ENCODE measurements at regions not wholly inside any gene's neighbourhood (a gene's known extent, or its start where the extent isn't known, plus 50 kb on each side); places are given as distances from the start of the nearest gene placed in this dataset.

- no peaks in the 10 kb centered on the region for H3K4me1 Mint-ChIP-seq
- WGBS (ENCODE audit: insufficient coverage) = no CpG with 5 or more reads among the region's 1 CpG
Measured at GRCh38 chr6:105929626-105930025, 156.5 kb upstream of the PRDM1 start.

GRCh38 chr6:105926318-105926717 lies 159.8 kb upstream of the PRDM1 start:
- H3K4me1 Mint-ChIP-seq = no peaks in the 10 kb centered on the region
- H3K4me3 Mint-ChIP-seq = no peak overlapping the region
- H3K36me3 ChIP-seq (ENCODE audit: control insufficient read depth in 2 of 2, extremely low read depth in 1 of 2, insufficient read depth in 1 of 2, low read length in 1 of 2) = no peaks in the 10 kb centered on the region
- DNase-seq (no peak), ATAC-seq (replicated peaks in 1 of 4) (no peak)
- no peaks in the 10 kb centered on the region for H3K27me3 Mint-ChIP-seq
- no CpG with 5 or more reads among the region's 1 CpG for WGBS (ENCODE audit: insufficient coverage)
- H3K4me3 ChIP-seq (ENCODE audit: control insufficient read depth in 1 of 2, extremely low read depth in 1 of 2, low read length in 1 of 2) = no peak overlapping the region
- H3K27me3 ChIP-seq (replicated peaks in 1 of 2; ENCODE audit: control insufficient read depth in 2 of 2, extremely low read depth in 1 of 2, insufficient read depth in 2 of 2, low read length in 1 of 2) = peaks cover 0 to 3% of the 10 kb centered on the region in 2 experiments
- H3K27ac ChIP-seq (ENCODE audit: low read length) = no peak overlapping the region
- no peaks in the 10 kb centered on the region for H3K9me3 ChIP-seq
- H3K9me3 Mint-ChIP-seq = no peaks in the 10 kb centered on the region
- ChIA-PET POLR2A (no interaction called here), CTCF (no interaction called here)
- no peaks in the 10 kb centered on the region for H3K36me3 Mint-ChIP-seq
- no peak overlapping the region for H3K27ac Mint-ChIP-seq
- no peaks in the 10 kb centered on the region for H3K4me1 ChIP-seq (ENCODE audit: control insufficient read depth in 1 of 2, extremely low read depth in 1 of 2, insufficient read depth in 2 of 2, low read length in 2 of 2)

More at GRCh38 chr6:105929626-105930025, 156.5 kb upstream of the PRDM1 start:
- no peaks in the 10 kb centered on the region for H3K27me3 Mint-ChIP-seq
- DNase-seq = no peak
- ChIA-PET CTCF (no interaction called here), POLR2A (no interaction called here)
- no peak overlapping the region for H3K4me3 Mint-ChIP-seq
- no peaks in the 10 kb centered on the region for H3K9me3 ChIP-seq
- no peak overlapping the region for H3K4me3 ChIP-seq (ENCODE audit: control insufficient read depth in 1 of 2, extremely low read depth in 1 of 2, low read length in 1 of 2)
- peaks cover 0 to 3% of the 10 kb centered on the region in 2 experiments for H3K27me3 ChIP-seq (replicated peaks in 1 of 2; ENCODE audit: control insufficient read depth in 2 of 2, extremely low read depth in 1 of 2, insufficient read depth in 2 of 2, low read length in 1 of 2)
- no peak overlapping the region for H3K27ac ChIP-seq (ENCODE audit: low read length)
- H3K4me1 ChIP-seq (ENCODE audit: control insufficient read depth in 1 of 2, extremely low read depth in 1 of 2, insufficient read depth in 2 of 2, low read length in 2 of 2) = no peaks in the 10 kb centered on the region
- H3K9me3 Mint-ChIP-seq = peaks cover 0 to 3% (median 0%) of the 10 kb centered on the region in 3 donors
- no peaks in the 10 kb centered on the region for H3K36me3 Mint-ChIP-seq
- no peaks in the 10 kb centered on the region for H3K36me3 ChIP-seq (ENCODE audit: control insufficient read depth in 2 of 2, extremely low read depth in 1 of 2, insufficient read depth in 1 of 2, low read length in 1 of 2)
- ATAC-seq (replicated peaks in 1 of 4) = no peak
- H3K27ac Mint-ChIP-seq = no peak overlapping the region

- Mint-ChIP-seq H3K4me3 (no peak overlapping the region), H3K27ac (no peak overlapping the region), H3K9me3 (no peaks in the 10 kb centered on the region), H3K27me3 (no peaks in the 10 kb centered on the region), H3K4me1 (no peaks in the 10 kb centered on the region), H3K36me3 (no peaks in the 10 kb centered on the region)
- H3K36me3 ChIP-seq (ENCODE audit: control insufficient read depth in 2 of 2, extremely low read depth in 1 of 2, insufficient read depth in 1 of 2, low read length in 1 of 2) = no peaks in the 10 kb centered on the region
- no peaks in the 10 kb centered on the region for H3K9me3 ChIP-seq
- no peak overlapping the region for H3K4me3 ChIP-seq (ENCODE audit: control insufficient read depth in 1 of 2, extremely low read depth in 1 of 2, low read length in 1 of 2)
- no peak overlapping the region for H3K27ac ChIP-seq (ENCODE audit: low read length)
- H3K27me3 ChIP-seq (replicated peaks in 1 of 2; ENCODE audit: control insufficient read depth in 2 of 2, extremely low read depth in 1 of 2, insufficient read depth in 2 of 2, low read length in 1 of 2) = peaks cover 0 to 3% of the 10 kb centered on the region in 2 experiments
- H3K4me1 ChIP-seq (ENCODE audit: control insufficient read depth in 1 of 2, extremely low read depth in 1 of 2, insufficient read depth in 2 of 2, low read length in 2 of 2) = no peaks in the 10 kb centered on the region
- CTCF ChIA-PET = no interaction called here
- ATAC-seq (replicated peaks in 1 of 4) = no peak
- WGBS (ENCODE audit: insufficient coverage) = 100% methylated on average over 1 of the region's 3 CpGs
- no peak for DNase-seq
- POLR2A ChIA-PET = no interaction called here
Measured at GRCh38 chr6:105925706-105926105, 160.4 kb upstream of the PRDM1 start.

- ChIA-PET CTCF (no interaction called here), POLR2A (no interaction called here)
- Mint-ChIP-seq H3K27ac (no peak overlapping the region), H3K4me3 (no peak overlapping the region), H3K36me3 (no peaks in the 10 kb centered on the region), H3K9me3 (no peaks in the 10 kb centered on the region), H3K4me1 (no peaks in the 10 kb centered on the region), H3K27me3 (peaks cover 0 to 1% of the 10 kb centered on the region in 2 donors)
- H3K27me3 ChIP-seq (replicated peaks in 1 of 2; ENCODE audit: control insufficient read depth in 2 of 2, extremely low read depth in 1 of 2, insufficient read depth in 2 of 2, low read length in 1 of 2) = peaks cover 0 to 3% of the 10 kb centered on the region in 2 experiments
- H3K4me1 ChIP-seq (ENCODE audit: control insufficient read depth in 1 of 2, extremely low read depth in 1 of 2, insufficient read depth in 2 of 2, low read length in 2 of 2) = no peaks in the 10 kb centered on the region
- H3K27ac ChIP-seq (ENCODE audit: low read length) = no peak overlapping the region
- ATAC-seq (replicated peaks in 1 of 4) (no peak), DNase-seq (no peak)
- WGBS (ENCODE audit: insufficient coverage) = 100% methylated on average over 2 of the region's 3 CpGs
- H3K4me3 ChIP-seq (ENCODE audit: control insufficient read depth in 1 of 2, extremely low read depth in 1 of 2, low read length in 1 of 2) = no peak overlapping the region
- no peaks in the 10 kb centered on the region for H3K36me3 ChIP-seq (ENCODE audit: control insufficient read depth in 2 of 2, extremely low read depth in 1 of 2, insufficient read depth in 1 of 2, low read length in 1 of 2)
- no peaks in the 10 kb centered on the region for H3K9me3 ChIP-seq
Measured at GRCh38 chr6:105921781-105922180, 164.4 kb upstream of the PRDM1 start.

GRCh38 chr6:105920071-105920470 lies 166.1 kb upstream of the PRDM1 start:
- no peak overlapping the region for H3K4me3 Mint-ChIP-seq
- POLR2A ChIA-PET = no interaction called here
- ATAC-seq (replicated peaks in 1 of 4) = no peak

GRCh38 chr6:105917038-105917695 lies 169.0 kb upstream of the PRDM1 start:
- DNase-seq (no peak), ATAC-seq (replicated peaks in 1 of 4) (no peak)
- ChIA-PET CTCF (no interaction called here), POLR2A (no interaction called here)
- no peak overlapping the region for H3K4me3 ChIP-seq (ENCODE audit: control insufficient read depth in 1 of 2, extremely low read depth in 1 of 2, low read length in 1 of 2)
- H3K9me3 Mint-ChIP-seq = no peaks in the 10 kb centered on the region
- H3K36me3 Mint-ChIP-seq = no peaks in the 10 kb centered on the region
- H3K27ac ChIP-seq (ENCODE audit: low read length) = no peak overlapping the region
- no peak overlapping the region for H3K27ac Mint-ChIP-seq
- H3K27me3 ChIP-seq (replicated peaks in 1 of 2; ENCODE audit: control insufficient read depth in 2 of 2, extremely low read depth in 1 of 2, insufficient read depth in 2 of 2, low read length in 1 of 2) = no peaks in the 10 kb centered on the region
- H3K9me3 ChIP-seq = no peaks in the 10 kb centered on the region
- WGBS (ENCODE audit: insufficient coverage) = no CpG with 5 or more reads among the region's 2 CpGs
- H3K4me1 Mint-ChIP-seq = no peaks in the 10 kb centered on the region
- no peak overlapping the region for H3K4me3 Mint-ChIP-seq
- H3K27me3 Mint-ChIP-seq = peaks cover 0 to 4% of the 10 kb centered on the region in 2 donors
- no peaks in the 10 kb centered on the region for H3K4me1 ChIP-seq (ENCODE audit: control insufficient read depth in 1 of 2, extremely low read depth in 1 of 2, insufficient read depth in 2 of 2, low read length in 2 of 2)
- H3K36me3 ChIP-seq (ENCODE audit: control insufficient read depth in 2 of 2, extremely low read depth in 1 of 2, insufficient read depth in 1 of 2, low read length in 1 of 2) = no peaks in the 10 kb centered on the region

More at GRCh38 chr6:105920071-105920470, 166.1 kb upstream of the PRDM1 start:
- Mint-ChIP-seq H3K9me3 (no peaks in the 10 kb centered on the region), H3K4me1 (no peaks in the 10 kb centered on the region), H3K27ac (no peak overlapping the region), H3K36me3 (no peaks in the 10 kb centered on the region), H3K27me3 (peaks cover 0 to 4% of the 10 kb centered on the region in 2 donors)
- no peaks in the 10 kb centered on the region for H3K36me3 ChIP-seq (ENCODE audit: control insufficient read depth in 2 of 2, extremely low read depth in 1 of 2, insufficient read depth in 1 of 2, low read length in 1 of 2)
- CTCF ChIA-PET = no interaction called here
- H3K27ac ChIP-seq (ENCODE audit: low read length) = no peak overlapping the region
- H3K27me3 ChIP-seq (replicated peaks in 1 of 2; ENCODE audit: control insufficient read depth in 2 of 2, extremely low read depth in 1 of 2, insufficient read depth in 2 of 2, low read length in 1 of 2) = no peaks in the 10 kb centered on the region
- no peak for DNase-seq
- no peaks in the 10 kb centered on the region for H3K9me3 ChIP-seq
- no peaks in the 10 kb centered on the region for H3K4me1 ChIP-seq (ENCODE audit: control insufficient read depth in 1 of 2, extremely low read depth in 1 of 2, insufficient read depth in 2 of 2, low read length in 2 of 2)
- no peak overlapping the region for H3K4me3 ChIP-seq (ENCODE audit: control insufficient read depth in 1 of 2, extremely low read depth in 1 of 2, low read length in 1 of 2)
- WGBS (ENCODE audit: insufficient coverage) = 65% methylated on average over 2 of the region's 2 CpGs

GRCh38 chr6:105911106-105911629 lies 175.0 kb upstream of the PRDM1 start:
- no peaks in the 10 kb centered on the region for H3K4me1 ChIP-seq (ENCODE audit: control insufficient read depth in 1 of 2, extremely low read depth in 1 of 2, insufficient read depth in 2 of 2, low read length in 2 of 2)
- H3K4me1 Mint-ChIP-seq = no peaks in the 10 kb centered on the region
- POLR2A ChIA-PET = no interaction called here
- H3K36me3 ChIP-seq (ENCODE audit: control insufficient read depth in 2 of 2, extremely low read depth in 1 of 2, insufficient read depth in 1 of 2, low read length in 1 of 2) = no peaks in the 10 kb centered on the region
- DNase-seq = no peak
- H3K27ac Mint-ChIP-seq = no peak overlapping the region
- H3K27ac ChIP-seq (ENCODE audit: low read length) = no peak overlapping the region
- peaks cover 0 to 7% of the 10 kb centered on the region in 2 donors for H3K27me3 Mint-ChIP-seq
- WGBS (ENCODE audit: insufficient coverage) = 100% methylated on average over 1 of the region's 4 CpGs
- H3K4me3 ChIP-seq (ENCODE audit: control insufficient read depth in 1 of 2, extremely low read depth in 1 of 2, low read length in 1 of 2) = no peak overlapping the region
- no peaks in the 10 kb centered on the region for H3K36me3 Mint-ChIP-seq
- CTCF ChIA-PET = no interaction called here
- H3K9me3 ChIP-seq = no peaks in the 10 kb centered on the region
- H3K27me3 ChIP-seq (replicated peaks in 1 of 2; ENCODE audit: control insufficient read depth in 2 of 2, extremely low read depth in 1 of 2, insufficient read depth in 2 of 2, low read length in 1 of 2) = no peaks in the 10 kb centered on the region
- ATAC-seq (replicated peaks in 1 of 4) = no peak
- H3K9me3 Mint-ChIP-seq = no peaks in the 10 kb centered on the region
- no peak overlapping the region for H3K4me3 Mint-ChIP-seq
